Calu3 (cell line): ENCODE measurements at regions not wholly inside any gene's neighbourhood (a gene's known extent, or its start where the extent isn't known, plus 50 kb on each side); places are given as distances from the start of the nearest gene placed in this dataset.

Experiments
- BruUV-seq: library from RNA; stranded (reverse); fragments of 400-500 nt; replicated peaks from 2 replicates; lab custom pipeline; 2021; lab: Mats Ljungman, UMichigan
- CTCF ChIA-PET: fragments of 300-600 bp; sonication (Branson Sonifier 250); formaldehyde crosslinking; loops from one replicate; lab custom pipeline; 2022; ENCODE audit warnings: antibody characterized with exemption; lab: Charles Lee
- DNase-seq: peaks from one replicate; pipeline ENCODE4 v3.0.0; 2022
- H3K27ac Mint-ChIP-seq: one replicate; pipeline ENCODE4 v1.8.0; 2022; ENCODE audit warnings: mixed read lengths; ENCODE audit not compliant: unreplicated experiment
- H3K27me3 Mint-ChIP-seq: one replicate; pipeline ENCODE4 v1.8.0; 2022; ENCODE audit warnings: mixed read lengths; ENCODE audit not compliant: unreplicated experiment
- H3K36me3 Mint-ChIP-seq: one replicate; pipeline ENCODE4 v1.8.0; 2022; ENCODE audit warnings: mild to moderate bottlenecking, moderate library complexity, mixed read lengths; ENCODE audit not compliant: insufficient read depth, unreplicated experiment
- H3K4me1 Mint-ChIP-seq: one replicate; pipeline ENCODE4 v1.8.0; 2022; ENCODE audit warnings: mild to moderate bottlenecking, low read depth, mixed read lengths; ENCODE audit not compliant: unreplicated experiment
- H3K4me3 Mint-ChIP-seq: one replicate; pipeline ENCODE4 v1.8.0; 2022; ENCODE audit warnings: mild to moderate bottlenecking, low read depth, moderate library complexity, mixed read lengths; ENCODE audit not compliant: unreplicated experiment
- H3K9me3 Mint-ChIP-seq: one replicate; pipeline ENCODE4 v1.8.0; 2022; ENCODE audit warnings: low read depth, mixed read lengths; ENCODE audit not compliant: unreplicated experiment
- CTCF ChIP-seq: fragments of 200-600 bp; IDR thresholded peaks from one replicate; pipeline ENCODE4 v1.8.0; 2022; ENCODE audit warnings: antibody characterized with exemption; ENCODE audit not compliant: unreplicated experiment
- intact Hi-C: fragments of 100-400 bp; cut with micrococcal nuclease; formaldehyde crosslinking; loops from one replicate; pipeline ENCODE4 v1.10.0; 2022; ENCODE audit not compliant: unreplicated experiment

GRCh38 chr18:78113136-78113939, 863.7 kb downstream of the GALR1 start:
- no peaks in the 10 kb centered on the region for H3K36me3 Mint-ChIP-seq
- H3K27ac Mint-ChIP-seq: no peak overlapping the region
- BruUV-seq: no TSS peak
- no peak overlapping the region for H3K4me3 Mint-ChIP-seq
- no peaks in the 10 kb centered on the region for H3K27me3 Mint-ChIP-seq
- DNase-seq: no peak
- intact Hi-C loops: no loop called here
- no peak for TF ChIP-seq CTCF
- CTCF ChIA-PET: interaction anchor here (0.7 to 1.1 kb wide), 3 partner anchors 49 to 136 kb away, joined by 3 read pairs; no protein-coding TSS in a partner anchor
- no peaks in the 10 kb centered on the region for H3K4me1 Mint-ChIP-seq
- H3K9me3 Mint-ChIP-seq: peaks cover 37% of the 10 kb centered on the region

- H3K36me3 Mint-ChIP-seq: no peaks in the 10 kb centered on the region
- H3K27me3 Mint-ChIP-seq: no peaks in the 10 kb centered on the region
- H3K27ac Mint-ChIP-seq: no peak overlapping the region
- H3K9me3 Mint-ChIP-seq: peaks cover 41% of the 10 kb centered on the region
- intact Hi-C loops: no loop called here
- no peak for DNase-seq
- H3K4me3 Mint-ChIP-seq: no peak overlapping the region
- no peak for TF ChIP-seq CTCF
- no peaks in the 10 kb centered on the region for H3K4me1 Mint-ChIP-seq
- no TSS peak for BruUV-seq
- CTCF ChIA-PET: interaction anchor here (0.7 to 1.1 kb wide), 3 partner anchors 48 to 136 kb away, joined by 3 read pairs; no protein-coding TSS in a partner anchor
Measured at GRCh38 chr18:78113940-78114251, 864.2 kb downstream of the GALR1 start.

GRCh38 chr18:78115896-78116561, 863.6 kb upstream of the SALL3 start:
- CTCF ChIA-PET: no interaction called here
- intact Hi-C loops: no loop called here

More at GRCh38 chr18:78115896-78116561, 863.6 kb upstream of the SALL3 start:
- TF ChIP-seq CTCF: no peak
- Mint-ChIP-seq H3K4me3 (no peak overlapping the region), H3K9me3 (peaks cover 44% of the 10 kb centered on the region), H3K27ac (no peak overlapping the region), H3K36me3 (no peaks in the 10 kb centered on the region), H3K4me1 (no peaks in the 10 kb centered on the region), H3K27me3 (no peaks in the 10 kb centered on the region)
- no peak for DNase-seq
- BruUV-seq: no TSS peak
